Dedifferentiated amniotic fluid mesenchymal stem cell (primary cell): ENCODE measurements at regions not wholly inside any gene's neighbourhood (a gene's known extent, or its start where the extent isn't known, plus 50 kb on each side); places are given as distances from the start of the nearest gene placed in this dataset.

Experiments
- DNase-seq: peaks from one replicate; pipeline ENCODE4 v3.0.0-alpha.2; 2016; ENCODE audit errors: extremely low spot score

DNA sequence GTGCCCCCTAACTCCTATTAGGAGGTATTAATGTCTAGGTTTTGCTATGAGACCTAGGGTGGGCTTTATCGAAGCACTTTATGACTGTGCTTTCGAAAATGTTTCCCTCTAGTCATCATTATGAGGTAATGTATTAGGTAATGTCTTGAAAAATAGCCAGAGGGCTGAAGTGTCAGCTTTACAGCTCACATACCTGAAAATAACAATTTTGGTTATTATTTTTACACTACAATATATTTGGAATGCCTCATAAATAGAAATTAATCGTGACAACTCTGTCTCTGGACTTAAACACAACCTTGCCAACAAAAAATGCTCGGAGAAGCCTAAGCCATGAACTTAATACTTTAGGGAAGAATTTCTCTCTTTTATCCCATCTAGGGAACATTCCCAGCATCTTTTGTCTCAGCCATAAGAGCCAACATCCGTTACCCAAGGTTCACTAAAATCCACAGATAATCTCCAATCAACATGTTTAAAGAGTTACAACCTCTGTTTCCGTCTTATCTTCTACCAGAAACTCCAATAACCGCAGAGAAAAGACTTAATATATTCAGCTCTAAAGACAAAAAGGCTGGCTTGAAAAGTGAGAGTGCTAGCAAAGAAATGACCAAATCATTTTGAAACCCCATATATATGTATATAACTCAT is 130.9 kb upstream of the RND3 start:
- no peak for DNase-seq

- no peak for DNase-seq
Observed at GRCh38 chr2:150617351-150617978, 130.0 kb upstream of the RND3 start.

GRCh38 chr2:150612957-150613710 is 125.7 kb upstream of the RND3 start:
- DNase-seq, result no peak

- no peak for DNase-seq
Observed at GRCh38 chr2:150610670-150611279, 123.3 kb upstream of the RND3 start.

DNA sequence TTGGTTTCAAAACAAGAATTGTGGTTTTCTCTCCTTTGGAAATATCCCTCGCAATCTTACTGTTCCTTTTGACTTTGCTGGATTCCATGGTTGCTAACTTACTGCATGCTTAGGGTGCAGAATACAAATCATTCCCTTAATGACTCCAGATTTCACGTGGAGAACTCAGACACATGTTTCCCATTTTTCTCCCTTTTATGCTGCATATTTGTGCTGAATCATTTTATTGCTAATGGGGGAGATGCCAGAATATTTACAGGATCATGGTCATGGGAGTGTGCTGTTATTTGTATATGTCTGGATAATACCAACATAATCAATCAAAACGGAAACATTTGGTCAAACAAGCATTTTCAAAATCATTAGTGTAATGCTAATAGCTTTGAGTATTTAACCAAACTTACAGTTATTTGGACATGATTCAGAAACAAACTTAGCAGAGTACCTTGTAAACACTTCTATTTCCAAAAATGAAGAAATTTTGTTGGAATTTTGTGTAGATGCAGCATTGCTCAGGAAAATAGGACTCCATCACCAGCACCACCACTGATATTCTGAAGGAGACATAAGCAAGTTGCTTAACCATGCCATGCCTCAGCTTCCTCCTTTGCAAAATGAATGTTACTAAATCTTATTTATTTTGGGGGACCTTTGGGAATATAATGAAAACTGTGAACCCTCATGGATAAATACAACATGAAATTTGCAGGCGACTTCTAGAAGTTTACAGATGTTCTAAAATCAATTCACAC is 122.5 kb upstream of the RND3 start:
- peak; percentile 57 for DNase-seq

DNA sequence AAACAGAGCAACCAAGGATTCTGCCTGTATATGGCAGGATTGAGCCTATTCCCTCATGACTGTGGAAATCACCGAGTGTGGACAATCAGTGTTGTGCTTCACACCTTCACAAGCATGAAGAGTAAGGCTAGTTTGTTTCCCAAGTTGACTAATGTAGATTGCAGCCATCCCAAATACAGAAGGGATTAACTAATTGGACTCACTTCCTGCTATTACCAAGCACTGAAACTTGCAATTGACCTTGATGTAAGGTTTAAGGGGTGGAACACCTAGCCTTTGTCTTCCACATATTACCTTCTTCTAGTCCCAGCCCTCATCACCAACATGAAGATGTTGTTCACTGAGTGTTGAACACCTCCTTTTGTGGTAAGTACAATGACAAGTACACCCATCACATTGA is 120.9 kb upstream of the RND3 start:
- DNase-seq, result no peak

DNA sequence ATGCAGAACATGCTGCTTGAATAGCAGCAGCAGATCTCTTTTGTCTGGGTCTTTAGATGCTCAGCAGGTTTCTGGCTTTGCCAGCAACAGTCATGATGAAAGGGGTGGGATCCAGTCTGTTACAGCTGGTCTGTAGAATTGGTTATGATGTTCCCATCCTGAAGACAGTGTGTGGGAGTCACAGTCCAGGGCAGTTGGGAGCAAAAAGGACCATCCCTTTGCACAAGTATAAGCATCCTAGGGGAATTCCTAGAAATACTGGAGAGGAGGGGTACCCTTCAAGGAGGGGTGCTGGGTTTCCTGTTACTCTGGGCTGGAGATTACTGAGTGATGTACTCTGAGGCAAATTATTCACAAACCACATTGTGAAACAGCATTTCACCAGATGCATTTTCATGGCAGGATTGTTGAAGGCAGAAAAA is 119.9 kb upstream of the RND3 start:
- DNase-seq, result no peak

DNA sequence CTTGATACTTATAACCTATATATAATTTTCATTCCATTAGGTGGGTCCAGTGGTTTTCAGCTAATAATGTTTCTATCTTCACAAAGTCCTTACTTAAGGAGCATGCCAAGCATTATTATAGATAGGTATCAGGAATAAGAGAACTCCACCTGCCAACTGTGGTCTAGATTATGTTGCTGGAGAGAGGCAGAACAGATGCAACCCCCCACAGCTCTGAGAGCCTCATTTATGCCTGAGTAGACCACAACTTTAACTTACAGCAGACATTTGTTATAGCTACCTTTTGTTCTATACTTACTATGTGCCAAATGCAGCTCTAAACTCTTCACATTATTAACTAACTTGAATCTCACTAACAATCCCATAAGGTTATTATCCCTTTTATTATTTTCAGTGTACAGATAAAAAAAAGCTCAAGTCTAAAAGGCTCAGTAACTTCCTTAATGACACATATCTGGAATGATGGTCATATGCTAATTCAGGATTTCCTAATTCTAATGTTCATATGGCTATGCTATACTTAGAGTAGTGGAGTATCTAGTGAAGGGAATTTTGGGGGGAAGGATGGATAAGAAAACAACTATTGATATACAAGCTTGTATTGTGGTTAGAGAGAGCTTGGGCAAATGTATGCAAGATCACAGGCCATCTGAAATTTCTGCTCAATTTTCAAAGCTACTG is 119.1 kb upstream of the RND3 start:
- DNase-seq, result no peak

DNA sequence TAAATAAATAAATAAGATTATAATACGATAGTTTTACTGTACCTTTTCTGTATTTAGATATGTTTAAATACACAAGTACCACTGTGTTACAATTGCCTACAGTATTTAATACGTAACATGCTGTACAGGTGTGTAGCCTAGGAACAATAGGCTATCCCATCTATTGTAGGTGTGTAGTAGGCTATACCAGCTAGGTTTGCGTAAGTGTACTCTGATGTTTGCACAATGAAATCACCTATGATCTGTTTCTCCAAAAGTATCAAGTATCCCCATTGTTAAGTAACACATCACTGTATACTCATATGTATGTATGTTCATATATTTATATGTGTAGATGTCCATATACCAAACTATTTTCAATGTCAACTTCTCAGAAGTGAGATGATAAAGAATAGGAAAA is 118.2 kb upstream of the RND3 start:
- no peak for DNase-seq

GRCh38 chr2:150601280-150602038 is 114.0 kb upstream of the RND3 start:
- DNase-seq, result peak; percentile 63

- DNase-seq, result no peak
Observed at GRCh38 chr2:150599889-150600288, 112.4 kb upstream of the RND3 start.

GRCh38 chr2:150598383-150598782 is 110.9 kb upstream of the RND3 start:
- no peak for DNase-seq

- DNase-seq, result peak; percentile 79
Observed at GRCh38 chr2:150595803-150596470, 108.5 kb upstream of the RND3 start.

- no peak for DNase-seq
Observed at GRCh38 chr2:150594299-150594698, 106.8 kb upstream of the RND3 start.

GRCh38 chr2:150591496-150592285 is 104.2 kb upstream of the RND3 start:
- no peak for DNase-seq

GRCh38 chr2:150589681-150590080 is 102.2 kb upstream of the RND3 start:
- no peak for DNase-seq

- no peak for DNase-seq
Observed at GRCh38 chr2:150588506-150588870, 101.0 kb upstream of the RND3 start.

DNA sequence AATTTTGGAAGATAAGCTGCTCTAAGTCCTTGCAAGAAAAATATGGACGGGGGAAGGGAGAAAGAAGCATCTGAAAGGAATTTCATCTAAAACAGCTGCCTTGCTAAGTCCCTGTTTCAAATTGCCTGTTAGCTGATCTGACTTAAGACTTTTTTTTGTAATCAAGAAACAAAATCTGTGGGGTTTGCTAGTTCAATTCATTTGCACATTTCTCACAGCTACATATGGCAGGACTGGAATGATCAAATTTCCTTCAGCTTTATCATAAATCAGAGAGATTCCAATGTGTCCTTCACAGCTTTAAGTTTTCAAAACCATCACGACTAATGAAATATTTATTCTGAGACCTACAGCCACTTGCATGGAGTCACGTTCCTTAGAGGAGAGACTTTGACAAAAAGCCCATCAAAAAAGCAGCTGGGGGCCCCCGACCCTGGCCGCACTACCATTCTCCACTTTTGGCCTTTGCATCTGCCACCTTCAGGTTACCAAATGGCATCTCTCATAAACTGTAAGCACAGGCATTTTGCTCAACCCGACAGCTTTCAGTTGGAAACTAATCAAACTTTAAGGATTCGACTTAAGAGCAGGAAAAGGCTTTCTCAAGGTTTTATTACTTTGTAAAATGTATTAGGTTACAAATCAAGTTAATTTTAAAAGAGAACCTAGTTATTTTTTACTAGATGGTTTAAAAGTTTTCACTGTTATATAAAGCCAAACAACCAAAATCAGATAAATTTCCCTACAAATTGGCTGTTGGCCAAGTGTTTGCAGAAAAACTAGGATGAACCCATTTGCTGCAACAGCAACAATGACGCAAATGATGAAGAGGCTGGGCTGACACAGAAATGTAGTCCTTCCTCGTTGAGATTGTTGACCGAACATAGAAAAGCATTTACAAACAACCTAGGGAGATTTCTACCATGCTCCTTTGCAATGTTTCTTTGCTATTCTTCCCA is 100.4 kb upstream of the RND3 start:
- peak; percentile 77 for DNase-seq
